DOHH2 (cell line): ENCODE measurements at regions not wholly inside any gene's neighbourhood (a gene's known extent, or its start where the extent isn't known, plus 50 kb on each side); places are given as distances from the start of the nearest gene placed in this dataset.

Experiments
- CTCF ChIP-seq: fragments of 200-600 bp; sonication (generic); IDR thresholded peaks from one replicate; pipeline ENCODE4 v1.5.1; 2014; ENCODE audit warnings: antibody characterized with exemption, mild to moderate bottlenecking, low read depth, low read length; ENCODE audit not compliant: poor library complexity, severe bottlenecking
- EZH2phosphoT487 ChIP-seq: fragments of 200-600 bp; sonication (generic); IDR thresholded peaks from 2 replicates; pipeline ENCODE4 v1.6.1; 2017; ENCODE audit warnings: borderline replicate concordance, mild to moderate bottlenecking, antibody characterized with exemption, low read length, moderate library complexity, mixed read lengths

DNA sequence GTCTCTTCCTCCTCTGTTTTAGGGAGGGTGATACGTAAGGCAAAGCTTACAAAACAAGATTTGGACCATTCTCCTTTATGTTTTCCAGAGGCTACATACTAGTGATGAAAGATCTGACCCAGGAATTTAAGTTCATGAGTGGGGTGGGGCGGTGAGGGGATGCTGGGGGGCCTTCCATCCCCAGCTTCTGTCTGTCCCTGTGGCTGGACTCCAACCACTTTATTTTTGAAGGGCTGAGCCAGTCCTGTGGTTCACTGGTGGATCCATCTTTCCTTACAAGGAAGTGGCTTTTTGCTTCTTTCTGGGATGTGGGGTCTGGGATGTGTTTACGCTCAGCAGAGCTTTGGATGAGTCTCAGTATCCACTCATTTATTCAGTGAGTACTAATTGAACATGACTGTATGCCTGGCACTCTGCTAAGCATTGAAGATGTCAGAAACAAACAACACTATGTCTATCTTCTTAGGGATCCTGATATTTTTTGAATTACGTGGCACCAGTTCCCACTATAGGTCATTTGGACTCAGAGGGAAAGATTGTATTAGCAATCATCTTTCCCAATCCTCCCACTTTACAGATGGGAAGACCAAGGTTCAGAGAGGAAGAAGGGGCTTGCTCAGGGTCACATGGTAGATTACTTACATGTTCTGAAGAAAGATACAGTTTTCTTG, 291.8 kb upstream of the TBX3 start:
- no peak for TF ChIP-seq CTCF
- no peak for TF ChIP-seq EZH2phosphoT487
